IPS-18c (cell line): ENCODE measurements at regions not wholly inside any gene's neighbourhood (a gene's known extent, or its start where the extent isn't known, plus 50 kb on each side); places are given as distances from the start of the nearest gene placed in this dataset.

Source experiments
- H3K4me3 ChIP-seq: 2 replicates; pipeline ENCODE4 v1.7.0; 2013; ENCODE audit warnings: low read depth, mild to moderate bottlenecking, low read length, moderate library complexity; ENCODE audit not compliant: insufficient read depth
- H3K9me3 ChIP-seq: one replicate; pipeline ENCODE4 v1.6.1; 2013; ENCODE audit warnings: mild to moderate bottlenecking, low read length, moderate library complexity; ENCODE audit not compliant: control insufficient read depth, insufficient read depth

DNA sequence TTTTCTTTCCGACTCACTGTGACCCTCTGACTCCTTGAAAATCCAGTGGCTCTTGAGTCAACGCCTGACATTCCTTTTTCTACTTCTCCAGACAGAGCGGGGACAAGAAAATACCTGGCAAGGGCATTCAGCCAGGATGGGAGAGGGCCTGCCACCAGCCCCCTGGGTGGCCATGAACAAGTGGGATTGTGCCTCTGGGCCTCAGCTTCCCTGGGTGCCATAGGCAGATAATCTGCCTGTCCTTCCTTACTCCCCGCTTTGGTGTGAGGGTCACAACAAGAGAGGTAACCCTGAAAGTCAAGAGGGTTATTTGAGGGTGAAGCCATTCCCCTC, 613.9 kb upstream of the CADM1 start:
- no peaks in the 10 kb centered on the region for H3K9me3 ChIP-seq
- H3K4me3 ChIP-seq: no peak overlapping the region

DNA sequence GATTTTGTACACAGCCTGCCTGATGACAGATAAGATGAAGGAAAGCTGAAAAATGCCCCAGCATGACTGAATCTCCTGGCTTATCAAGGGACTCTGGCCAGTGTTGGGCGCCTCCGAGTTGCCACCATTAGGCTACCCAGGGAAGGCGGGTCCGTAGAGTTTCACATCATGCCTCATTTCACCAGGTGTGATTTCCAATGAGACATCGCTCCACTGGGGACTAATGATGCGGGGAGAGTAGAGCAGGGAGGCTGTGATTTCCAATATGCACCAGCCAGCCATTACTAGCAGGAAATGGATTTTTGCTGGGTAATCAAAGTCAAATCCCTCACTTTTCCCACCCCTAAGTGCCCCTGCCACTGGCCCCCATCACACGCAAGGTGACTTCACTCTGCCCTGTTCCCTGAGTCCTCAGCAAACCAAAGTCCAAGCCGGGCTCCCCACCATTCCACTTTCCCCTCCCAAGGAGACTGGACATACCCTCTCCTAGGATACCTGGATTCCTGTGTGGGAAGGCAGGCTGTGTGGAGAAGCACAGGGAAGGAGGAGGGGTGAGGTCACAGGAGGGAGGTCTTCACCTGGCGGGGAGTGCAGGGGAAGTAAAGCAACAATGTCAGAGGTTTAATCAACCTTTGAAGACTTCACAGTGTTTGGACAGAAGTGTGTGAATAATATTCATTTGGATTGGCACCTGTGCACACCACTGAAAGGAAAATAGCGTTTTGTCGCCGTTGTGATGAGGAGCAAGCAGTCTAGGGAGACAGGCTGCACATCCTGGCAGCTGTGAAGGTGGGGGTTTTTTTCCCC, 613.3 kb upstream of the CADM1 start:
- Histone ChIP-seq H3K4me3 (no peak overlapping the region), H3K9me3 (no peaks in the 10 kb centered on the region)

DNA sequence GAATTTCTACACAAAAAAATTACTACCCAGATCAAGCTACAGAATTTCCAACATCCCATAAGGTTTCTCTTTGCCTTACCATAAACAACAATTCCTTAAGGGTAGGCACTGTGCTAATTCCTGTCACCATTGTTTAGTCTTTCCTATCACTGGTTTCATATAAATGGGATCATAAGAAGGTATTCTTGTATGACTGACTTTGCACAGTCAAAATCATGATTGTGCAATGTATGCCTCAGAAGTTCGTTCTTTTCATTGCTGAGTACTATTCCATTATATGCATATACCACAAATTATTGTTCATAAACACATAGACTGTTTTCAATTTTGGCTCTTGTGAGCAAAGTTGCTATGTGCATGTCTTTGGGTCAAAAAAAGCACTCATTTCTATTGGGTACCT, 611.6 kb upstream of the CADM1 start:
- H3K9me3 ChIP-seq: no peaks in the 10 kb centered on the region

DNA sequence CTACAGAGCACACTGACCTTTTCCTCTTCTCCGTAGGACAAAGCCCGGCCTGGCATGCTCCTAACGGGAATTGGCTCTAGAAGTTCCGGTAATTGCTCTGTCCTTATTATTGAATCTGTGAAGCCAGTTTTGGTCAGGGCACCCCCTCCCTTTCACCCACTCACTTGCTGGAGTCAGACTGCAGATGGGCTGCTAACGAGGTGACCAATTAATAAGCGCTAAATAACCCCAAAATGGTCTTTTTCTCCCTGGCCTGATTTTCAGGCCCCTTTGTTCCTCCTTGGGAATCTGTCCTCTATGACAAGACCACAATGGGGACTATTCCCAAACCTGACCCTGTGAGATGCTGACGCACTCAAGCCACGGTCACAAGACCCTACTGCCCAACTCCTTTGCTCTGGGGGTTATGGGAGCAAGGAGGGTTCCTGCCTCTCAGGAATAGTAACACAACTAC, 610.0 kb upstream of the CADM1 start:
- no peaks in the 10 kb centered on the region for H3K9me3 ChIP-seq
- no peak overlapping the region for H3K4me3 ChIP-seq

More for the DNA sequence above, 611.6 kb upstream of the CADM1 start:
- no peak overlapping the region for H3K4me3 ChIP-seq

DNA sequence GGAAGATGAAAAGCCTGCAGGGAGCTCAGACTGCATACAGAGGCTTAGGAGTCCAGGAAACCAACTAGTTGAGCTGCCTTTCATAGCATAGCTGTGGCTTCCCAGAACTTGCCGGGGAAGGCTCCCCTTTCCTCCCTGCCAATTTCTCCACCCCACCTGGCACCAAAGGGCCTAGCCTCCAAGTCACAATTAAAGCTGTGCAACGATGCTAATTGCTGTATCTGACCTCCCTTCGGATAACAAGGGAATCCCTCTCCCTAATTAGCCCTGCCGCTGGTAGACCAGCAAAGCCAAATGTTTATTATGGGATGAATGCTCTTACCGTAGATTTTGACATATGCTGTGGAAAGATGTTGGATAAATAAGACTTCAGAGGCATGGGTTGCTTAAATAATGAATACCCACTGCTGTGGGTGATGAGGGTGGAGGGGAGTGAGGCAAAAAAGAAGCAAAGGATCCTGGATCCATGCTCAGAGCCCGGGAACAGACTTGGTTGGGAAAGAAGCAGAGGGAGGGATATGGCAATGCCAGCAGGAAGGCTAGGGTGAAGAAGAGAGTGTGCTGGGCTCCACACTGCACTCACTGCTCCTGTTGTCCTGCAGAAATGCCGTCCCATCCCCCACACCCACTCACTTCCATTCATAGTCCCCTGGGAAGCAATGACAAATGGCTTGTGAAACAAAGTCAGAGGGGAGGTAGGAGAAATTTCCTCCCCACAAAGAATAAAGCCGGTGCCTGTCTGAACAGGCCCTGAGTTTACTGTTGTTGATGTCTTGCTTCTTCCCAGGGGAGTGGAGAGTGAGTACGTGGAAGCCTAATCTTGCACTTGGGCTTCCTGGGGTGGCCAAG, 608.1 kb upstream of the CADM1 start:
- no peaks in the 10 kb centered on the region for H3K9me3 ChIP-seq
- no peak overlapping the region for H3K4me3 ChIP-seq

DNA sequence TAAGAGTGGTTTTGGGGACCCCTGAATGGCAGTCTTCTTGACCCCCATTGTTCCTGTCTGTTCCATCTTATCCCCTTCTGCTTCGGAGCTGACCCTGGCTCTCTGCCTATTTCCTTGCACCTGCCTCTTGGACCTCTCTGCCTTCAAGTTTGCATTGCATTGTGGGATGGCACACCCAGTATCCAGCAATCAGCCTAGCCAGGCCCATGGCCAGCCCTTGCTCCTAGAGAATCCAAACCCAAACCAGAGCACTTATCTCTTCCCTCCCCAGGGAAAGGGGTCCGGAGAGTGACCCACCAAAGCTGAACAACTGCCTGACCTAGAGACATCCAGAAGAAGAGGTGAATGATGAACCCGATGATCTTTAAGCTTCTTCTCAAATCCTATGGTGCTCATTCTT, 607.3 kb upstream of the CADM1 start:
- no peak overlapping the region for H3K4me3 ChIP-seq
- H3K9me3 ChIP-seq: no peaks in the 10 kb centered on the region

DNA sequence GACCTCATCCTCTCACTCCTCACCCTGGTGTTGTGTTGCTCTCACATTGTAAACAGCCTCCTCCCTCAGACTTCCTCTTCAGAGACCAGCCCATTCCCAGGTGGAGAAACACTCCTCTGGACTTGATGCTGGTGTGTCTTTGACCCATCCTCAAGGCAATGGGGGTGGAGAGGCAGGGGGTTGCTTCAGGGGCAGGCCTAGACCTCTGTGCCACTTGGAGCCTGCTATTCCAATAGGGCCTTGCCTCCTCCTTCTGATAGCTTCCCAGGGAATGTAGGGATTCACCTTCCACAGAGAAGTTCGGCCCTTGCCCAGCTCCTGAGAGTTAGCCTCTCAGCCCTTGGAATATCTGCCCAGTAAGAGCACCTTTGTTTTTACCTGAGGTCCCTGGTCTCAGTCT, 606.6 kb upstream of the CADM1 start:
- H3K9me3 ChIP-seq: no peaks in the 10 kb centered on the region

DNA sequence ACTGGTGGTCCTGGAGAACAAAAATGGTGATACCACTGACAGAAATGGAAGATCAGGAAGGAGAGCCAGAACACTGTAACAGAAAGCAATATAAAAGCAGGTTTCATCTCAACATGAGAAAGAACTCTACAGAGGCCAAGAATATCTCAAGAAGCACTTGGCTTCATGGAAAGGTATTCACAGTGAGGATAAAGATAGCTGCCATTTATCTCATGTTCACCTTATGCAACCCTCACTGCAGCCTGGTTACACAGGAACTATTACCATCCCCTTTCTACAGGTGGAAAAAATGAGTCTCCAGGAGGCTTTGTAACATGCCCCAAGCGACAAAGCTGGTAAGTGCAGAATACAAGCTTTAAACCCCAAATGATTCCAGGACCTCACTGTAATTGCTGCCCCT, 606.1 kb upstream of the CADM1 start:
- H3K9me3 ChIP-seq: no peaks in the 10 kb centered on the region
- H3K4me3 ChIP-seq: no peak overlapping the region

More for the DNA sequence above, 606.6 kb upstream of the CADM1 start:
- H3K4me3 ChIP-seq: no peak overlapping the region

DNA sequence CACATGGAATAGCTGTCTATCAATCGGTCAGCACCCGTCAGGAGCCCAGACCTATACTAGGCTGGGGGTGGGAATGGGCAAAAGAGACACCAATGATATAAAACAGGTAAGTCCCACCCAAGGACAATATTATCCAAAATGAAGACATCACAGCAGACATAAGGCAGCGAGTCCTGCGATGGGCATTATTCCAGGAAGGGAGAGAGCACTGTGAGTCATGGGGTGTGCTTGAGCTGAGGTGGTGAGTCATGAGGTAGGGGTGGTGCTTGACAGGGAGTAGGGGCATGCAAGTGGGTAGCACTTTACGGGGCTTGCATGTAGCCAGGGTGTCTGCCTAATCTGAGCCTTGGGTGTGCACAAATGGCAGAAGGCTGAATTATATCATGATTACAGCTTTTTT, 605.0 kb upstream of the CADM1 start:
- Histone ChIP-seq H3K9me3 (no peaks in the 10 kb centered on the region), H3K4me3 (no peak overlapping the region)

DNA sequence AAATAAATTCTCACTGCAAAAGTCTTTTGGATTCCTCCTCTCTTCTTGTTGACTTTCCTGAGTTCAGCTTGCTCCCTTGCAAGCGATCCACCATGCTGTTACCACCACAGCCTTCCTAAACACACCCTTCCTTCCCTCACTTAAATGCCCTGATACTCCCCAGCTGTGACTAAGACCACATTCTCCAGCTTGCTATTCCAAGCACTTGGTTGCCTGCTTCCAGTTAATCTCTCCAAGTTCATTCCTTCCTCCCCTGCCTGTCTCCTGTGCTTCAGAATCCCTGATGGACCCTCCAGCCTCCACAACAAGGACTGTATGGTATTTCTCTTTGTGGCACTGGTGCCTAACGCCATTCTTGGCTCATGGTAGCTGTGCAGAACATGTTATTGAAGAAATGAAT, 603.9 kb upstream of the CADM1 start:
- Histone ChIP-seq H3K9me3 (no peaks in the 10 kb centered on the region), H3K4me3 (no peak overlapping the region)

DNA sequence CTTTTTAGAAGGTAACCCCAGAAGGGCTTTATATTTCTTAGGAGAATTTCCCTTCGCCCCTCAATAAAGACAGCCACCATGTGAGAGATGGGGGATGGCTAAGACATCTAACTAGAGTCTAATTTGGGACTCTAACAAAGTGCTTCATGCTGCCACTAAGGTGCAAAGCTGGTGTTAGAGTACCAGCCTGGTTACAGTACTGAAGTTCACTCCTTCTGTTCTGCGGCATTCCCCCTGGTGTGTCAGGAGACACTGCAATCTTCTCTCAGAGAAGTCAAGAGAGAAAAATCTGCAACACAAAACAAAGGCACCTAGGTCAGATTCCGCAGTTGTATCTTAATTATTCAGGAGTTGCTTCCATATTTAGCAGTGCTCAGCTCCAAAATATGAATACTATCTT, 603.0 kb upstream of the CADM1 start:
- Histone ChIP-seq H3K9me3 (no peaks in the 10 kb centered on the region), H3K4me3 (no peak overlapping the region)

DNA sequence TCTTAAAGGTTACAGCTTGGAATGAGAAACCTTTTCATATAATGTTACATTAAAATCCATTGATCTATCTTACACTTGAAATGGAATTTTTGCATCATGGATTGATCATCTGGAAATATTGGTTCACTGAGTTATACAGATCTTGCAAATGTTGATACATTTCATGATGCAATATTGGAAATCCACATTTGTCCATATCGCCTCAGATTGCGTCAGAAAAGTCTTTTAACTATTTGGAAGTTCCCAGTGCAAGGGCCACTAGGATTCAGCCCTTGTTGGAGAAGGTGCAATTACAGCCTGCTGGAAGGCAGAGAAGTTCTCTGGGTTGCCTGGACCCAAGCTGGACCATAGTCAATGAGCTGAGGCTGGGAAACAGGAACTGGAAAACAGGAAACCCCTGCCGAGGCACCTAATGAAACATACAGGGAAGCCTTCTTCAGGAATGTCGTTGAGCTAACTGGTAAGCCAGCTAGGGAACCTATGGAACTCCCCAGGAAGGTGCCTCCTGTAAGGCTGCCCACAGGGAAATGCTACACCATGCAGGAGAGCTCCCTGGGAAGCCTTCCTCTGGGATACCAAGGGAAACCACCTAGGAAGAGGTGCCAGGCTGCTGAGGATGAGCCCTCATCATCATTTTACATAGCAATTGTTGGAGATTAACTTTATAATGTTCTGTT, 600.4 kb upstream of the CADM1 start:
- no peak overlapping the region for H3K4me3 ChIP-seq
- H3K9me3 ChIP-seq: no peaks in the 10 kb centered on the region

DNA sequence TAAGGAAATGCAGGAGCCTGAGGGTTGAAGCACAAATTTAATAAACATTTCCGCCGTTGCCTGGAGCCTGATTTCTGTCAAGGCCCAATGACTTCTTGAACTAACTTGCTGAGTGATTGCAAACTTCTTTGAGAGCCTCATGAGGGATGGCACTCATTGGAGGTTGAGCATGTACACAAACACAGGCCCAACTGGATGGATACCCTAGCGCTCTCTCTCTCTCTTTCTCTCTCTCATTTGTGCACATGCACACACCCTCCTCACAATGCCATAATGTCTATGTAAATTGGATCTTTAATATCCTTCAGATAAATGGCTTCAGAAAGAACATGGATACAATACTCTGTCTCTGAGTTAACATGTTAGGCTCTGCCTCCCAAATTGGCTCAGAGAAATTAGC, 597.7 kb upstream of the CADM1 start:
- Histone ChIP-seq H3K4me3 (no peak overlapping the region), H3K9me3 (no peaks in the 10 kb centered on the region)

DNA sequence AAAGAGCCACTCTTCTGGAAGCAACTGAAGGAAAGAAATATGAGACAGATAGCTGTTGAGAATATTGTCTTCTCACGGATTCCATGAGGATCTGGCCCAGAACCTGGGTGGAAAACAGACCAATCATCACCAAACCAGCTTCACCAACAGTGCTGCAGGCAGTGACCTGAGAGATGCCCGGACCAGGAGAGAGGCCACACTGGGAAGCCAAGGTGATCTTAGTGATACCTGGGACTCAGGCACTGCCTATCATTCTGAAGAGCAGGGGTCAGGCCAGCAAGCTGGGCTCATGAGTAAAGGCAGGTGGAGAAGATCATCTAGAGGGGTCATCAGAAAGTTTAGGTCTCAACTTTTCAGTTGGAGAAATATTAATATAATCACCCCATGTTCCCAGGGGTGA, 595.8 kb upstream of the CADM1 start:
- Histone ChIP-seq H3K4me3 (no peak overlapping the region), H3K9me3 (no peaks in the 10 kb centered on the region)

DNA sequence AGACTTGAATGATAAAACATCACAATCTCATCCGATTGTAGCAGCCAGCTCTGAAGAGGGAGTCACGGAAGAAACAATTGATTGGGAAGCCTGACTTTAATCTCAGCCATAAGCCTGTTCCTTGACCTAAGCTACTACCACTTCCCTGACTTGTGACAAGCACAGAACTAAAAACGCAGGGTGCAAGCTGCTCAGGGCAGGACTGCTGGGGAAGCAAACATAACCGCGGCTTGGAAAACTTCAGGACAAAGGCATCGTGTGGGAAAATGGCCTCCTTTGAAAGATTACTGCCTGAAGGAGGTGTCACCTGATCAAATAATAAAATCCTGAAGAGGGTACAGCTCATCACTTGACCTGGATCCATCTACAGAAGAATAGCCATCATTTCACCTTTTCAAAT, 595.3 kb upstream of the CADM1 start:
- no peak overlapping the region for H3K4me3 ChIP-seq
- no peaks in the 10 kb centered on the region for H3K9me3 ChIP-seq

DNA sequence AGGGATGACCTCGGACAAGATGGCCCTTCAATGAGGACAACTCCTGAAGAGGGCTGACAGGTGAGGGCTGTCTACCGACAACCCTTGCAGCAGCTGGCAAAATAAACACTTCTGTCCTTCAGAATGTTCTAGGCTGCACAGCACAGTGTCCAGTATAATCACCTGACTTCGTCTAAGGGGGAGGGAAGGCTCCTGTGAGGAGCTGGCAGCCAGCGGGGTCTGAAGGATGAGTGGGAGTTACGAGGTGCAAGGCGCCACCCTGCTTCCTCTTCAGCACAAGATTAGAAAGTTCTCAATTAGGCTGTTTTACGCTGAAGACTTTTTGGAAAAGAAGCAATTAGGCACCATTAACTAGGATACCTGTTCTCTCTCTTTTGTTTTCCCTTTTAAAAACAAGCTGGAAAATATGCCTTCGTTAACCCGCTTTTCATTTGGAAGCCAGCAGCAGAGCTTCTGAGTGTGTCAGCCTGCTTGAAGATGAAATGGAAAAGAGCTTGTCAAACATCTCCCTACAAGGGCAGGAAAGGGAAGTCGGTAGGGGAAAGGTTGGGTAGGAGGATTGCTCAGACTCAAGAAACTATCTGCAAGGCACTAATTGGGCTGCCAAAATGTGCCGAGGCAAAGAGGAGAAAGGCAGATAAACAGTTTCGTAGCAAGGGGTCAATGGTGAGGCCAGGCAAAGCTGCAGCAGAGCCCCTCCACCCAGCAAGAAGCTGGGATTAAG, 592.2 kb upstream of the CADM1 start:
- H3K9me3 ChIP-seq: no peaks in the 10 kb centered on the region
- H3K4me3 ChIP-seq: no peak overlapping the region

DNA sequence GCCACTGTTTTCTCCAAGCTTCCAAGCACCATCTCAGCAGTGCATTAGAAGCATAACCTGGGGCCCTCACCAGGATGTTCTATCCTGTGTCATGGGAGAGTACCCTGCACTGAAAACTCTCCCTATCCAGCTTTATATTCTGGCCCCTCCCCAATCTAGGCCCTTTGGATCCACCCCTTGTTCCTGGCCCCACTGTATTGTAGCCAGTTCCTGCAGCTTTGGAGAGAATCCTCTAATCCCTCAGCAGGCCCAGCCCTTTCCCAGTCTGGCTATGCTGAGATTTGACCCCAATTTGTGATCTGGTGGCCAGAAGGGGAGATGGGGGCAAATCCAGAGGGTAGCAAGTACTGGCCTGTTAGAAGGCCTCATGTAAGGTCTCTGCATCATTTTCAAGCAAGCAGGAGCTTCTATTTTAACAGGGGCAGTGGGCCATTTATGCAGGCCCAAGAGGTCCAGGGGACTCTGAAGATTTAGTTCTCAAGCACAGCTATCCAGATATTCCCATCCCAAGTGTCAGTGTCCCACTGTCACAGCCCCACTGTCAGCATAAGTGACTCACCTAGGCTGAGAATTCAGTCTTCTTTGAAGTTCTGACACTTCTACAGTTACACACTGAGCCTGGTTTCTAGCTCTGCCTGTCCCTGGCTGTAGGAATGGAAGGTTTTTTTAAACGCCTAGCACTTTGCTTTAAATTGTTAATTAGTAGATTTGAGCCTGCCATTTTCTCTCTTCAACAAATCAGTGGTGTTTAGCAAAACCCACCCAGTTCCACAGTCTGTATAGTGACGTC, 589.5 kb upstream of the CADM1 start:
- no peaks in the 10 kb centered on the region for H3K9me3 ChIP-seq

More for the DNA sequence above, 589.5 kb upstream of the CADM1 start:
- no peak overlapping the region for H3K4me3 ChIP-seq
